T-cell (primary cell): ENCODE measurements at regions not wholly inside any gene's neighbourhood (a gene's known extent, or its start where the extent isn't known, plus 50 kb on each side); places are given as distances from the start of the nearest gene placed in this dataset.
"Not testable (repeated sequence)": the region's sequence is repeated elsewhere in the genome, so short reads cannot be mapped to it uniquely, and the experiment has no call there.

Experiments
- ATAC-seq, 4 experiments: fragments of 200-7000 bp in 3 of 4; fragments of 150-1000 bp in 1 of 4; cut with Tn5 transposase; replicated peaks in 1 of 4; 1 replicate in 3 of 4; 2 replicates in 1 of 4; pipeline ENCODE4 v1.10.0; 2021; ENCODE audit warnings: moderate library complexity in 3 of 4, mild to moderate bottlenecking in 2 of 4, moderate number of reproducible peaks in 1 of 4
- CTCF ChIA-PET, 2 donors: fragments of 300-600 bp; sonication (Branson Sonifier 250); formaldehyde crosslinking; loops; one replicate each; lab custom pipeline; 2022; ENCODE audit warnings: antibody characterized with exemption in 2 of 2; lab: Charles Lee
- POLR2A ChIA-PET, 2 donors: fragments of 300-600 bp; sonication (Branson Sonifier 250); formaldehyde crosslinking; loops; one replicate each; lab custom pipeline; 2022; ENCODE audit warnings: antibody characterized with exemption in 2 of 2; lab: Charles Lee
- DNase-seq, 35 experiments: peaks; one replicate each; pipeline versions ENCODE4 v3.0.0 to v3.0.0-alpha.2; 2013 to 2023
- H3K27ac ChIP-seq: one replicate; pipeline ENCODE4 v1.5.1; 2013; ENCODE audit warnings: low read length
- H3K27me3 ChIP-seq, 2 experiments: replicated peaks in 1 of 2; 1 replicate in 1 of 2; 2 replicates in 1 of 2; pipeline versions ENCODE4 v1.6.1 to v1.7.0; 2013; ENCODE audit warnings: low read length in 1 of 2, mixed read lengths in 1 of 2; ENCODE audit not compliant: control insufficient read depth in 2 of 2, insufficient read depth in 2 of 2; ENCODE audit errors: extremely low read depth in 1 of 2
- H3K36me3 ChIP-seq, 2 donors: 1 replicate in 1 of 2; 2 replicates in 1 of 2; pipeline versions ENCODE4 v1.6.1 to v1.7.0; 2013; ENCODE audit warnings: low read length in 1 of 2; ENCODE audit not compliant: control insufficient read depth in 2 of 2, insufficient read depth in 1 of 2; ENCODE audit errors: extremely low read depth in 1 of 2
- H3K4me1 ChIP-seq, 2 experiments: 1 replicate in 1 of 2; 2 replicates in 1 of 2; pipeline versions ENCODE4 v1.6.1 to v1.7.0; 2013; ENCODE audit warnings: low read length in 2 of 2, mixed read lengths in 1 of 2; ENCODE audit not compliant: insufficient read depth in 2 of 2, control insufficient read depth in 1 of 2; ENCODE audit errors: extremely low read depth in 1 of 2
- H3K4me3 ChIP-seq, 2 donors: 1 replicate in 1 of 2; 2 replicates in 1 of 2; pipeline versions ENCODE4 v1.5.1 to v1.7.0; 2013; ENCODE audit warnings: mild to moderate bottlenecking in 2 of 2, low read length in 1 of 2, moderate library complexity in 1 of 2; ENCODE audit not compliant: control insufficient read depth in 1 of 2; ENCODE audit errors: extremely low read depth in 1 of 2
- H3K9me3 ChIP-seq: 2 replicates; pipeline ENCODE4 v1.7.0; 2013
- H3K27ac Mint-ChIP-seq, 2 donors: one replicate each; pipeline ENCODE4 v1.8.0; 2020 to 2021; ENCODE audit warnings: mild to moderate bottlenecking in 2 of 2, mixed read lengths in 2 of 2
- H3K27me3 Mint-ChIP-seq, 2 donors: one replicate each; pipeline ENCODE4 v1.8.0; 2021 to 2022; ENCODE audit warnings: mixed read lengths in 2 of 2
- H3K36me3 Mint-ChIP-seq: one replicate; pipeline ENCODE4 v1.8.0; 2021; ENCODE audit warnings: mixed read lengths
- H3K4me1 Mint-ChIP-seq, 3 donors: one replicate each; pipeline ENCODE4 v1.8.0; 2020 to 2022; ENCODE audit warnings: mixed read lengths in 3 of 3, mild to moderate bottlenecking in 1 of 3
- H3K4me3 Mint-ChIP-seq, 3 donors: one replicate each; pipeline ENCODE4 v1.8.0; 2020 to 2022; ENCODE audit warnings: mild to moderate bottlenecking in 3 of 3, mixed read lengths in 3 of 3, moderate library complexity in 3 of 3
- H3K9me3 Mint-ChIP-seq, 3 donors: one replicate each; pipeline ENCODE4 v1.8.0; 2020 to 2022; ENCODE audit warnings: mixed read lengths in 3 of 3
- WGBS: methylation state at CpG from one replicate; pipeline ENCODE4 v1.1.5; 2013; ENCODE audit warnings: missing lambda C conversion rate; ENCODE audit not compliant: insufficient coverage; 5-methylcytosine and 5-hydroxymethylcytosine counted together

DNA sequence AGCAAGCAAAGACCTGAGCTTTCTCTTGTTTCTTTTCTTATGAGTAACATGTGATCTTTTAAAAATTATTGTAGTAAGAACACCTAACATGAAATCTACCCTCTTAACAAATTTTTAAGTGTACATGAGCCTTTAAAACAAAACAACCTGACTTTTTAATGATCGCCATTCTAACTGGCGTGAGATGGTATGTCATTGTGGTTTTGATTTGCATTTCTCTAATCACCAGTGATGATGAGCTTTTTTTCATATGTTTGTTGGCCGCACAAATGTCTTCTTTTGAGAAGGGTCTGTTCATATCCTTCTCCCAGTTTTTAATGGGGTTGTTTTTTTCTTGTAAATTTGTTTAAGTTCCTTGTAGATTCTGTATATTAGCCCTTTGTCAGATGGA, 73.7 kb upstream of the BMP2 start:
- POLR2A ChIA-PET, H3K36me3 ChIP-seq, ATAC-seq, H3K9me3 ChIP-seq, CTCF ChIA-PET, DNase-seq, H3K4me3 Mint-ChIP-seq, H3K36me3 Mint-ChIP-seq, H3K4me1 ChIP-seq, H3K4me3 ChIP-seq, H3K27ac Mint-ChIP-seq, H3K4me1 Mint-ChIP-seq, H3K27me3 ChIP-seq, H3K9me3 Mint-ChIP-seq, H3K27ac ChIP-seq, H3K27me3 Mint-ChIP-seq: not testable (repeated sequence)
- WGBS, result no CpG with 5 or more reads among the region's 3 CpGs

DNA sequence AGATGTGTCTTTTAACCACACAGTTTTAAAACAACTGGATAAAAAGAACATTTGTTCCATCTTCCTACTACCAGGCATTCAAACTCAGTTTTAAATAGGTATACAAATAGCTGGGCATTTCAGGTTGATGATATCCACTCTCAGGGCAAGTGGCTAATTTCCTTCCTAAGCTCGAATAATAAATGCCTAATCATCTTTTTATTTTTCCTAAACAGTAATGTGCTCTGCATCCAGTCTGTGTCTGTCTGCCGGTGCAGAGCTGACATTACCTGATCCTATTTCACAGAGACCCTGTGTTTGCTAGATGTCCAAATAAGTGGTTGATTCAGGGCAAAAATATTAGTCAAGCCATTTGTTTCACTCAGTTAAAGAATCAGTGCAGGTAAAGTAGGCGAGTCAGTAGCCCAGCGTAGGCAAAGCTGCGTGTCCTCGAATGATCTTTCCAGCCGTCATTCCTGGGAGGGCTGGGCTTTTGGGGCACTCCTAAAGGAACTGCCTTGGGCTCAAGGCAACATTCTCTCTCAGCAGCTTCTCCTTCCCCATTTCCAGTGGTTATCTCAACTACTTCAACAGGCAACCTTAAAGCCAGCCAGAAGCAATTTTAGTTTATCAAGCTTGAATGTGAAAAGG, 74.2 kb upstream of the BMP2 start:
- ATAC-seq, result no peak
- H3K36me3 ChIP-seq, result no peaks in the 10 kb centered on the region
- ChIA-PET POLR2A (no interaction called here), CTCF (no interaction called here)
- H3K27ac Mint-ChIP-seq, result no peak overlapping the region
- no peak overlapping the region for H3K4me3 ChIP-seq
- DNase-seq, result no peak
- no peak overlapping the region for H3K27ac ChIP-seq
- H3K9me3 Mint-ChIP-seq, result peaks cover 0 to 6% (median 4%) of the 10 kb centered on the region in 3 donors
- no peaks in the 10 kb centered on the region for H3K9me3 ChIP-seq
- no peaks in the 10 kb centered on the region for H3K27me3 Mint-ChIP-seq
- H3K4me1 Mint-ChIP-seq, result no peaks in the 10 kb centered on the region
- no peaks in the 10 kb centered on the region for H3K4me1 ChIP-seq
- no peaks in the 10 kb centered on the region for H3K27me3 ChIP-seq
- whole genome bisulfite sequencing, result 90% methylated on average over 7 of the region's 7 CpGs
- no peak overlapping the region for H3K4me3 Mint-ChIP-seq
- H3K36me3 Mint-ChIP-seq, result no peaks in the 10 kb centered on the region

GRCh38 chr20:6692566-6693173, 74.8 kb upstream of the BMP2 start:
- ChIA-PET CTCF (no interaction called here), POLR2A (no interaction called here)
- no peak for DNase-seq
- Mint-ChIP-seq H3K36me3 (no peaks in the 10 kb centered on the region), H3K27ac (no peak overlapping the region), H3K4me1 (no peaks in the 10 kb centered on the region), H3K9me3 (peaks cover 0 to 4% (median 3%) of the 10 kb centered on the region in 3 donors), H3K27me3 (no peaks in the 10 kb centered on the region), H3K4me3 (no peak overlapping the region)
- Histone ChIP-seq H3K4me1 (no peaks in the 10 kb centered on the region), H3K27me3 (no peaks in the 10 kb centered on the region), H3K4me3 (no peak overlapping the region), H3K36me3 (no peaks in the 10 kb centered on the region), H3K9me3 (no peaks in the 10 kb centered on the region), H3K27ac (no peak overlapping the region)
- 50% methylated on average over 3 of the region's 10 CpGs for WGBS
- ATAC-seq, result no peak

- Histone ChIP-seq H3K4me1 (no peaks in the 10 kb centered on the region), H3K4me3 (no peak overlapping the region), H3K27ac (no peak overlapping the region), H3K9me3 (no peaks in the 10 kb centered on the region), H3K36me3 (no peaks in the 10 kb centered on the region), H3K27me3 (no peaks in the 10 kb centered on the region)
- ChIA-PET CTCF (no interaction called here), POLR2A (no interaction called here)
- no peaks in the 10 kb centered on the region for H3K36me3 Mint-ChIP-seq
- no peaks in the 10 kb centered on the region for H3K27me3 Mint-ChIP-seq
- ATAC-seq, result no peak
- no peak overlapping the region for H3K27ac Mint-ChIP-seq
- no peaks in the 10 kb centered on the region for H3K4me1 Mint-ChIP-seq
- peaks cover 0 to 4% (median 3%) of the 10 kb centered on the region in 3 donors for H3K9me3 Mint-ChIP-seq
- DNase-seq, result no peak
- no CpG with 5 or more reads among the region's 4 CpGs for WGBS
- no peak overlapping the region for H3K4me3 Mint-ChIP-seq
These were observed 76.0 kb upstream of the BMP2 start for GRCh38 chr20:6691516-6691915.

GRCh38 chr20:6689339-6689973, 78.0 kb upstream of the BMP2 start:
- H3K9me3 Mint-ChIP-seq, result peaks cover 0 to 4% (median 3%) of the 10 kb centered on the region in 3 donors
- ChIA-PET POLR2A (no interaction called here), CTCF (no interaction called here)
- WGBS, result 100% methylated on average over 2 of the region's 7 CpGs
- Histone ChIP-seq H3K27ac (no peak overlapping the region), H3K4me1 (no peaks in the 10 kb centered on the region), H3K27me3 (no peaks in the 10 kb centered on the region), H3K4me3 (no peak overlapping the region), H3K36me3 (no peaks in the 10 kb centered on the region), H3K9me3 (no peaks in the 10 kb centered on the region)
- no peaks in the 10 kb centered on the region for H3K4me1 Mint-ChIP-seq
- no peaks in the 10 kb centered on the region for H3K27me3 Mint-ChIP-seq
- DNase-seq (no peak), ATAC-seq (no peak)
- H3K36me3 Mint-ChIP-seq, result no peaks in the 10 kb centered on the region
- no peak overlapping the region for H3K27ac Mint-ChIP-seq
- H3K4me3 Mint-ChIP-seq, result no peak overlapping the region

DNA sequence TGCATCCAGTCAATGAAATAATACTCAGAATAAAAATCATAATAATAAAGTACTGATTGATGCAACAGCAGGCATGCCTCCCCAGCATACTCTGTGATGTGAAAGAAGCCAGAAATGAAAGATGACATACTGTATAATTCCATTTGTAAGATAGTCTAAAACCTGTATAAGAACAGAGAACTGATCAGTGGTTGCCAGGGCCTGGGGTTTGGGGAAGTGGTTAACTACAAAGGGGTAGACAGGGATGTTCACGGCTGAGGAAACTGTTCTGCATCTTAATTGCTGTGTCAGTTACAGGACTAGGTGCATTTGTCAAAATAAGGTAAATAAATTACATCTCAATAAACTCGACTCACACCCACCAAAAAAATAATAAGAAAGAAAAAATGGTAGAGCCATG, 81.3 kb upstream of the BMP2 start:
- Mint-ChIP-seq H3K4me3 (no peak overlapping the region), H3K36me3 (no peaks in the 10 kb centered on the region), H3K27me3 (no peaks in the 10 kb centered on the region), H3K4me1 (no peaks in the 10 kb centered on the region), H3K9me3 (peaks cover 0 to 4% (median 3%) of the 10 kb centered on the region in 3 donors), H3K27ac (no peak overlapping the region)
- no peak overlapping the region for H3K27ac ChIP-seq
- no peaks in the 10 kb centered on the region for H3K27me3 ChIP-seq
- H3K9me3 ChIP-seq, result no peaks in the 10 kb centered on the region
- H3K36me3 ChIP-seq, result no peaks in the 10 kb centered on the region
- no peak overlapping the region for H3K4me3 ChIP-seq
- POLR2A ChIA-PET, result no interaction called here
- H3K4me1 ChIP-seq, result no peaks in the 10 kb centered on the region
- WGBS, result no CpG with 5 or more reads among the region's 2 CpGs
- CTCF ChIA-PET, result no interaction called here
- ATAC-seq (no peak), DNase-seq (no peak)
